G401 (cell line): ENCODE measurements at regions not wholly inside any gene's neighbourhood (a gene's known extent, or its start where the extent isn't known, plus 50 kb on each side); places are given as distances from the start of the nearest gene placed in this dataset.

ENCODE experiments used
- DNase-seq: peaks from one replicate; pipeline ENCODE4 v3.0.0-alpha.2; 2015; ENCODE audit warnings: low spot score
- in situ Hi-C: cut with HindIII; loops from 2 replicates; pipeline ENCODE4 v1.10.0; 2016; ENCODE audit warnings: low sequenced_read_pairs, mixed read lengths

GRCh38 chr10:52523696-52524095 is 209.6 kb downstream of the DKK1 start:
- DNase-seq, result no peak
- in situ Hi-C loops, result no loop called here

GRCh38 chr10:52525761-52526160 is 211.7 kb downstream of the DKK1 start:
- DNase-seq, result no peak
- in situ Hi-C loops, result no loop called here

GRCh38 chr10:52526251-52526823 is 212.3 kb downstream of the DKK1 start:
- no peak for DNase-seq
- in situ Hi-C loops, result no loop called here

- DNase-seq, result no peak
- in situ Hi-C loops, result no loop called here
Observed at GRCh38 chr10:52532650-52533290, 218.7 kb downstream of the DKK1 start.

GRCh38 chr10:52533986-52534385 is 219.9 kb downstream of the DKK1 start:
- DNase-seq, result no peak
- in situ Hi-C loops, result no loop called here

GRCh38 chr10:52539463-52539862 is 225.4 kb downstream of the DKK1 start:
- in situ Hi-C loops, result no loop called here
- no peak for DNase-seq

- in situ Hi-C loops, result no loop called here
- DNase-seq, result no peak
Observed at GRCh38 chr10:52540479-52540984, 226.5 kb downstream of the DKK1 start.

GRCh38 chr10:52541006-52541473 is 227.0 kb downstream of the DKK1 start:
- in situ Hi-C loops, result no loop called here
- no peak for DNase-seq

- no peak for DNase-seq
- in situ Hi-C loops, result no loop called here
Observed at GRCh38 chr10:52542906-52543305, 228.8 kb downstream of the DKK1 start.

GRCh38 chr10:52551046-52551445 is 221.5 kb downstream of the MBL2 start:
- no peak for DNase-seq
- in situ Hi-C loops, result no loop called here

- in situ Hi-C loops, result no loop called here
- DNase-seq, result no peak
Observed at GRCh38 chr10:52558090-52558489, 214.5 kb downstream of the MBL2 start.

- DNase-seq, result no peak
- in situ Hi-C loops, result no loop called here
Observed at GRCh38 chr10:52561322-52561721, 211.3 kb downstream of the MBL2 start.

GRCh38 chr10:52563360-52563759 is 209.2 kb downstream of the MBL2 start:
- in situ Hi-C loops, result no loop called here

GRCh38 chr10:52566471-52567246 is 205.9 kb downstream of the MBL2 start:
- peak; percentile 33 for DNase-seq
- in situ Hi-C loops, result no loop called here

More at GRCh38 chr10:52563360-52563759, 209.2 kb downstream of the MBL2 start:
- DNase-seq, result no peak

GRCh38 chr10:52567247-52567580 is 205.4 kb downstream of the MBL2 start:
- in situ Hi-C loops, result no loop called here

GRCh38 chr10:52568309-52568708 is 204.3 kb downstream of the MBL2 start:
- DNase-seq, result peak; percentile 41
- in situ Hi-C loops, result no loop called here

More at GRCh38 chr10:52567247-52567580, 205.4 kb downstream of the MBL2 start:
- no peak for DNase-seq

- in situ Hi-C loops, result no loop called here
- DNase-seq, result no peak
Observed at GRCh38 chr10:52570490-52570889, 202.1 kb downstream of the MBL2 start.

- DNase-seq, result peak; percentile 42
- in situ Hi-C loops, result no loop called here
Observed at GRCh38 chr10:52571018-52571417, 201.6 kb downstream of the MBL2 start.

- peak; percentile 53 for DNase-seq
Observed at GRCh38 chr10:52571516-52572182, 200.9 kb downstream of the MBL2 start.

GRCh38 chr10:52573347-52573746 is 199.2 kb downstream of the MBL2 start:
- in situ Hi-C loops, result no loop called here
- peak; percentile 19 for DNase-seq

More at GRCh38 chr10:52571516-52572182, 200.9 kb downstream of the MBL2 start:
- in situ Hi-C loops, result no loop called here
